ENCODE measurements at regions not wholly inside any gene's neighbourhood (a gene's known extent, or its start where the extent isn't known, plus 50 kb on each side); places are given as distances from the start of the nearest gene placed in this dataset.

DNA sequence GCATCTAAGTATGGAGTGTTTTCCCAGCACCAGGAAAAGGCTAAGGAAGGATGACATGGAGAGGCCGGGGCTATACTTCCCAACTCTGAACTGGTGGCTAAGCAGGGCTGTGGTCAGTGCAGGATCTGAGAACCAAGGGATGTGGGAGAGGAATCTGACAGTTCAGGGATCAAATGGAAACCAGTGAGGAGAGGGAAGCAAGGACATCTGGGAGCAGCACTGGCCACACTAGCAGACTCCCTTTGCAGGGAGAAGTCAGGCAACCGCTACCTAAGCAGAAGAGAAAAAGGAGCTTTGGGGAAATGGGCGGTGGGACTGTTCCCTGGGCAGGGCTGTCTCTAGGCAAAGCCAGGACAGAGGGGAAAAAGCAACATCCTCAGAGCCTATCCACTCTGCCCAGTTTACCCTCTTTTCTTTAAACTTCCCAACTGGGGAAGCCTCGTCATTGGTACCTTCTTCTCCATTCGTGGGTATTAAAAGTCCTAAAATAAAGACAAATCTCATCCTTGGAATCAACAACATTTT, 105.8 kb upstream of the MEIS1 start:
- H3K4me3 Mint-ChIP-seq, result no peak overlapping the region
- H3K4me1 Mint-ChIP-seq, result no peaks in the 10 kb centered on the region
- peaks cover 0 to 1% (median 0%) of the 10 kb centered on the region in 3 donors for H3K27me3 Mint-ChIP-seq (ENCODE audit: low read depth in 3 of 3)
- H3K36me3 Mint-ChIP-seq, result no peaks in the 10 kb centered on the region
- peaks cover 0 to 2% (median 0%) of the 10 kb centered on the region in 6 donors for H3K9me3 Mint-ChIP-seq
- no peak for DNase-seq
- no peak overlapping the region for H3K27ac Mint-ChIP-seq

DNA sequence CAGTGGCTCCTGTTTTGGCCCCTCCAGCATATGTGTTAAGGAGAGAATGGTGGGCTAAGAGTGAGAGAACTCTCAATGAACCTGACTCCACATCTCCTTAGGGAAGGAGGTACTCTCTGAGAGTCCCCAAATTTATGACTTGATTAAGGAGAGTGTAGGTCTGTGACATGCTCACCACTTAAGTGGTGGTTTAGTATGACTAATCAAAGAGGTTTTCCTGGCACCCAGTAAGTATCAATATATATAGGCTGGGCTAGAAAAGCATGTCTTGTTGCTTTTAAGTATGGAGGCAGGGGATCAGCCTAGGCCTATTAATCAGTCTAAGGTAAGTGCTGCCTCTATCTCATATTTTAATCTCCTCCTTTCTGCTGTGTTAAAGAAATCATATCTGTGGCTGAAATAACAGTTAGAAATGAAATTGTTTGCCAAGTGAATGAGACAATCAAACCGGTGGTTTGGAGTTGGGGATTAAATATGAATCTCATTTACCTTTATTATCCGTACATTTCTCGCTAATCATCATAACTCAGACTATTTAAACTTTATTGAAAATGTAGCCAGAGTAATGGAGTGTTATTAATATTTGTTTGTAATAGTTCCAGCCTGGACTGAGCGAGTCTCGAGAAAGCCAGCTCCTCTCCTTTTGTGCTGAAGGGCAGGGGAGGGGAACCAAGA, 107.7 kb upstream of the MEIS1 start:
- no peaks in the 10 kb centered on the region for H3K4me1 Mint-ChIP-seq
- no peak overlapping the region for H3K4me3 Mint-ChIP-seq
- peaks cover 0 to 2% (median 0%) of the 10 kb centered on the region in 6 donors for H3K9me3 Mint-ChIP-seq
- H3K27ac Mint-ChIP-seq, result no peak overlapping the region
- H3K36me3 Mint-ChIP-seq, result no peaks in the 10 kb centered on the region
- DNase-seq, result no peak
- peaks cover 0 to 1% (median 0%) of the 10 kb centered on the region in 3 donors for H3K27me3 Mint-ChIP-seq (ENCODE audit: low read depth in 3 of 3)

DNA sequence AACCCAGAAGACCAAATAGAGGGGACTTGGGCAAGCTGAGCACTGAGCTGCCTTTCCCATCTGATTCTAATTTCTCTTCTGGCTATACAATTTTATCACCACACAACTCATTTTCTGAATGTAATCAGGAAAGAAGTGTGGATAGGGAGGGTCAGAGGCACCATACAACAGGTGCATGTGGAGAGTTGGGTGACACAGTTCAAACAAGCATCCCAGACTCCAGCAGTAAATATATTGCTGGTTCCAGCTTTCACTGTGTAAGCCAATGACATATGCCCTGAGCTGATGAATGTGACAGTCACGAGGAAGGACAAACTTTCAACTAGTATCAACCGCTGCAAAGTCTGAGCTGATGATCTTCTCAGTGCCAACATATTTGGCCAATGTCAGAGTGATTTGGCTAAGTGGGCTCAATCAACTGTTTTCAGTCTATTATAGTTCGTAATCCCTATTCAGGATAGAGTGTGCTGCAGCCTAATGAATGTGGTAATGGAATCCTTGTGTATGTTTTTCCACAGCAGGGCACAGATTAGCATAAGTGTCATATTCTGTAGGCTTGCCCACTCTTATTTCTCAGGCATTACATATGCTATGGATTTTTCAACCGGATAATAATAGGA, 109.9 kb upstream of the MEIS1 start:
- Mint-ChIP-seq H3K36me3 (no peaks in the 10 kb centered on the region), H3K27ac (no peak overlapping the region), H3K4me1 (no peaks in the 10 kb centered on the region), H3K4me3 (no peak overlapping the region), H3K9me3 (peaks cover 0 to 2% (median 0%) of the 10 kb centered on the region in 6 donors), H3K27me3 (ENCODE audit: low read depth in 3 of 3) (peaks cover 0 to 2% (median 1%) of the 10 kb centered on the region in 3 donors)
- DNase-seq, result no peak

DNA sequence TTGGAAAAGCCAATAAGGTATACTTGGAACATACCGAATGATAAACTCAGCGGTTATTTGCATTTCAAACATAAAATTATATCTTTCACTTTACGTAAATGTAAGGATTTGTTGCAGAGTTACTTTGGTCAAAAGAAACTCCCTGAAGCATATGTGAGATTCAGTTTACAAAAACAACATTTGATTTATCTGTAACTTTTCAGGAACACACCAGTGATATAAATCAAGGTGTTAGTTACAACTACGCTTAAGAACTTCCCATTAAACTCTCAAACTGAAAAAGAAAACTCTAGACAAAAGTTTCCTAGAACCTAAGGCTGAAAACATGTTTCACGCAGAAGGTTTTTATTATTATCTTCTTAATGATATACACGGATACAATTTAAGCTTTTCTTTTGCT, 110.6 kb upstream of the MEIS1 start:
- H3K4me3 Mint-ChIP-seq, result no peak overlapping the region

DNA sequence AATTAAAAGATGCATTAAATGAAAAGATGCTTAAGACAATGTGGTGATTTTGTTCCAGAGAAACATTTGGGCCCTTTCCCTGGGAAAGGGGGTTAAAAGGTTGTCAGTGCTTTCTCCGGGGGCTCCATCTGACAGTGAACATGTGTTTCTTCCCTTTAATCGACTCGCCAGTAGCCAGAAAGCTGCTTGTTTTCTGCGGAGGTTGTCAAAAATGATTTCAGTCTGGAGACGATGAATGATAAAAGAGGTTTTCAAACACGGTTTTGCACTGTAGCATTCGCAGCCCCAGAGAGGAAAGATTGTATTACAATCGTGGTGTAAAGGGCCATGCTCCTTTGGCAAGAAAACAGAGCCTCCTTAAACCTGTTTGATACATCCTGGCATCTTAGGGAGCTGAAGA, 111.5 kb upstream of the MEIS1 start:
- H3K4me1 Mint-ChIP-seq, result no peaks in the 10 kb centered on the region
- no peaks in the 10 kb centered on the region for H3K36me3 Mint-ChIP-seq
- no peak for DNase-seq
- no peak overlapping the region for H3K4me3 Mint-ChIP-seq
- peaks cover 0 to 2% (median 0%) of the 10 kb centered on the region in 3 donors for H3K27me3 Mint-ChIP-seq (ENCODE audit: low read depth in 3 of 3)
- no peaks in the 10 kb centered on the region for H3K9me3 Mint-ChIP-seq
- H3K27ac Mint-ChIP-seq, result no peak overlapping the region

More for the DNA sequence above, 110.6 kb upstream of the MEIS1 start:
- Mint-ChIP-seq H3K9me3 (peaks cover 0 to 2% (median 0%) of the 10 kb centered on the region in 6 donors), H3K27me3 (ENCODE audit: low read depth in 3 of 3) (peaks cover 0 to 2% (median 1%) of the 10 kb centered on the region in 3 donors), H3K27ac (no peak overlapping the region), H3K36me3 (no peaks in the 10 kb centered on the region), H3K4me1 (no peaks in the 10 kb centered on the region)
- DNase-seq, result no peak

DNA sequence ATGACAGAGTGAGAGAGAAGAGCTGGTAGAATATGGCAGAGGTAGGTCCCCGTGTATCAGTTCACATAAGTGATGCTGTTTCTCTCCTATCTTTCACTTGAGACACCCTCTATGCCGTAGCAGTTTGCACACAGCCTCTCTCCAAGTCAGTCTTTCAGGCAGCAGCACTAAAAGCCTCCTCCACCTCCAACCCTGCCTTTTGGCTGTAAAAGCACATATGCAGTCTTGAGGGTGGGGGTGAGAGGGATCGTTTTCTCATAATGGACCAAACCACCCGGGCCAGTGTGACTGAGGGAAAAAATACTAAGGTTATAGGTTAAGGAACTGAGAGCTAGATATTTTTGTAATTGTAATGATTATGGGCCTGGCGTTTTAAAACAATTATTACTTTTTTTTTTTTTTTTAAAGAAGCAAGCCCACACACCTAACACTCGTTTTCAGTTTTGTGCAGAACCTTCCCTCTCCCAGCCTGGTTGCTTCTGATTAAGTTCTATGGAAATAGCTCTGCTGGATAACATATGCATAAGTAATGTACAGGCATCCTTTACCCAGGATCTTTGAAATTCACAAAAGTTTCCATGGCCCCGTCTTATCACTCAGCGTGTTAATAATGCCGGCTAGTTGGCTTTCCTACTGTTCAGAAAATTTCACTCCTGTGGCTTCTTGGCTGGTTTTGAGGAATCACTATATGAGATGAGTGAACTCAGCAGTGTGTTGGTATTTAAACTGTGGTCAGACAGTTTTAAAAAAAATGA, 112.2 kb upstream of the MEIS1 start:
- Mint-ChIP-seq H3K27ac (no peak overlapping the region), H3K27me3 (ENCODE audit: low read depth in 3 of 3) (peaks cover 0 to 2% (median 0%) of the 10 kb centered on the region in 3 donors), H3K36me3 (no peaks in the 10 kb centered on the region), H3K9me3 (peaks cover 0 to 3% (median 0%) of the 10 kb centered on the region in 6 donors), H3K4me1 (no peaks in the 10 kb centered on the region), H3K4me3 (no peak overlapping the region)
- no peak for DNase-seq

DNA sequence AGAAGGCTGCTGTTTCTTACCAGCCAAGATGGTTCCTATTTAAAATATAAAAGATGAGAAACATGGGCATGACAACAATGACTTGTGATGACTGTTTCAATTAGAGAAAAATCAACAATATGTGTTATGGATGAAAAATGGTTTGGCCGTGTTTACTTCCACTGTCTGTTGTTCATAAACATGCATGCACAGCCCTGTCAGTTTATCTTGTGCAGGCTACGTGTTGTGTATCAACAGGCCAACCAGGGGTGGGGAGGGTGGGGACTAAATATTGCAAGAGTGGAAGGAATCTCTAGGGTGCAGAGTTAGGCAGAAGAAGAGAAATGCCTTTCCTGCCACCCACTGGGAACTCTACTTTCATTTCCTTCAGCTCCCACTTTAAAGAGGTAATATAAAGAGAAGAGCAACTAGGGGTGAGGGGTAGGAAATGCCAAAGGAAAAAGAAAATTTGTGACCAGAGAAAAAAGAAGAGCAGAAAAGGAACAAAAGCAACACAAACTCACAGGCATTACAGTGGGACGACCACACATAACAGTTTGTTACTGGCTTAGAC, 116.8 kb upstream of the MEIS1 start:
- H3K4me3 Mint-ChIP-seq, result no peak overlapping the region
- H3K27me3 Mint-ChIP-seq (ENCODE audit: low read depth in 3 of 3), result peaks cover 0 to 2% (median 0%) of the 10 kb centered on the region in 3 donors
- DNase-seq, result no peak
- no peaks in the 10 kb centered on the region for H3K36me3 Mint-ChIP-seq
- H3K27ac Mint-ChIP-seq, result no peak overlapping the region
- H3K9me3 Mint-ChIP-seq, result peaks cover 0 to 6% (median 1%) of the 10 kb centered on the region in 6 donors
- H3K4me1 Mint-ChIP-seq, result no peaks in the 10 kb centered on the region

DNA sequence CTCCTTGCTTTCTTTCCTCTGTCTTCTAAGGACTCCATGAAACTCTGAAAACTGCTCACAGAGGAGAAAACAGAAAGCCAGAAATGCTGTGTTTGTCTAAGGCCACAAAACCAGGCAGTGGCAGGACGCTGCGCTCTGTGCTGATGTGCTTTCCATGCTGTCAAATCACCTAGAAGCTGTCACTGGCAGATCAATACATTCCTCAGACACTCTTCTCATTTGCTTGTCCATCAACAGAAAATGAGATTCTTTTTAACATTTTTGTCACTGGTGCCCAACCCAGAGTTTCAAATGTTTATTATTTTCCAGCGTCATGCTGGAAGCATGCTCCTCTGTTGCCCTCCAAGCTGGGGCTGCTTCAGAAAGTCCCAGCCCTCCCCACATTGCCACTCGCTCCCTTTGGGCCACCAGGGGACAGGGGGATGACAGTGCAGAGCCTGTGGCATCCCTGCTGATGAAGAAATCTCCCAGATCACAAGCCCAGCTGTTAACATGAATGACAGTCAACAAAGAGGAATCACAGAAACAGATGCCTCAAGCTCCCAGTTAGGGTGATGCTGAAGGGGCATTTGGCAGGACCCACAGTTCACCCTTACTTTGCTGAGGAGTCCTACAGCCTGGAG, 117.5 kb upstream of the MEIS1 start:
- Mint-ChIP-seq H3K27ac (no peak overlapping the region), H3K4me1 (no peaks in the 10 kb centered on the region), H3K27me3 (ENCODE audit: low read depth in 3 of 3) (peaks cover 0 to 2% (median 0%) of the 10 kb centered on the region in 3 donors), H3K9me3 (peaks cover 0 to 7% (median 4%) of the 10 kb centered on the region in 6 donors), H3K36me3 (no peaks in the 10 kb centered on the region), H3K4me3 (no peak overlapping the region)
- DNase-seq, result no peak

DNA sequence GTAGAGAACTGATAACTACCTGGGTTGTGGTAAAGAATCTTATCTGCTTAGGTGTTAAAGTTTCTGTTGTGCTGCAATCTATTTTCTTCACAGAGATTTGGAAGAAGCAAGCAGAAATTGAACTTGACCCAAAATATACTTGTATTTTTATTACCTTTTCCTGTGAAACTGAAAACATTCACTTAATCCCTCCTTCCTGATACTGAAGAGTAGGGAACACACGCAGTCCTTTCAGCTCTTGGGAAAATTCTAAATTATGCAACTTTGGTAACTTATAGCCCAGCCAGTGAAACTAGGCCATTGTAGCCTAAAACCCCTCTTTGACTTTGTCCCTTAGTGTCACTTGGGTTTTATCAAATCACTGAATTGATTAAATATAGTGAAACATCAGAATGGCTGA, 128.4 kb upstream of the MEIS1 start:
- peaks cover 0 to 7% (median 5%) of the 10 kb centered on the region in 3 donors for H3K27me3 Mint-ChIP-seq (ENCODE audit: low read depth in 3 of 3)
- no peak overlapping the region for H3K4me3 Mint-ChIP-seq
- no peaks in the 10 kb centered on the region for H3K4me1 Mint-ChIP-seq
- peaks cover 0 to 13% (median 6%) of the 10 kb centered on the region in 6 donors for H3K9me3 Mint-ChIP-seq
- H3K27ac Mint-ChIP-seq, result no peak overlapping the region
- no peak for DNase-seq
- H3K36me3 Mint-ChIP-seq, result no peaks in the 10 kb centered on the region

DNA sequence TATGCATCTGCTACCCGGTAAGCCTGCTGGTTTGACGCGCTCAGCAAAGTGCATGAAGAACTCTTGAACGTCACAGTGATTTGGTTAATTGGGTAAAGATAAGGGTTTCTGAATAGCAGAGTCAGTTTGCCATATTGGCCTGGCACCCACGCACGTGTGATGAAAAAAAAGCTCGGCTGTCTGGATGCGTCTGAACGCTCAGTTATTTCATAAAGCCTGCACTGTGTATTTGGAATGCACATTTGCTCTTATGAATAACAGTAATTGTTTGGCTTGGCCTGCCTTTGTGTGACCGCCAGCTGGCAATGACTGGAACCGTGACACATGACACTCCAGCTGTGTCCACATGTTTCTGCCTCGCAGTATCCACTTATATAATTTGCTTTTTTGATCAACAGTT, 129.2 kb upstream of the MEIS1 start:
- H3K4me3 Mint-ChIP-seq, result no peak overlapping the region
- no peak for DNase-seq
- H3K4me1 Mint-ChIP-seq, result no peaks in the 10 kb centered on the region
- peaks cover 0 to 5% (median 5%) of the 10 kb centered on the region in 3 donors for H3K27me3 Mint-ChIP-seq (ENCODE audit: low read depth in 3 of 3)
- H3K36me3 Mint-ChIP-seq, result no peaks in the 10 kb centered on the region
- no peak overlapping the region for H3K27ac Mint-ChIP-seq
- peaks cover 0 to 13% (median 6%) of the 10 kb centered on the region in 6 donors for H3K9me3 Mint-ChIP-seq

DNA sequence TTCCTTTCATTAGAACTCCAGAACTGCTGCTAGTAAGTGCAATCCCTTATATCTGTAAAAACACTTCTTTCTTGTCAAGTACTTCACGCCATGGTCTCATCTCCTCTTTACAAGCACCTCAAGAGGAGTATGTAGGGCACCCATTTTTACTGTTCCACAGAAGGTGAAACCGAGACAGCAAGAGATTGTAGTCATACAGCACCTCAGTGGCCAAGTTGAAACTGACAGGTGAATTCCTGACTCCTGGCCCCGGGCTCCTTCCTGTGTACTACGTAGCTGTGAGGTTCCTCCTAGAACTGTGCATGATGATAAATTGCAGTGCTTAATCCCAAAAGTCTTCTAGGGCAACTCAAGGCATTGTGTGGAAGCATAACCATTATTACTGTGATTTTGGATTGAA, 131.5 kb upstream of the MEIS1 start:
- Mint-ChIP-seq H3K36me3 (no peaks in the 10 kb centered on the region), H3K4me3 (no peak overlapping the region), H3K27me3 (ENCODE audit: low read depth in 3 of 3) (peaks cover 0 to 5% (median 5%) of the 10 kb centered on the region in 3 donors), H3K27ac (no peak overlapping the region), H3K4me1 (no peaks in the 10 kb centered on the region), H3K9me3 (peaks cover 0 to 12% (median 4%) of the 10 kb centered on the region in 6 donors)
- DNase-seq, result no peak

DNA sequence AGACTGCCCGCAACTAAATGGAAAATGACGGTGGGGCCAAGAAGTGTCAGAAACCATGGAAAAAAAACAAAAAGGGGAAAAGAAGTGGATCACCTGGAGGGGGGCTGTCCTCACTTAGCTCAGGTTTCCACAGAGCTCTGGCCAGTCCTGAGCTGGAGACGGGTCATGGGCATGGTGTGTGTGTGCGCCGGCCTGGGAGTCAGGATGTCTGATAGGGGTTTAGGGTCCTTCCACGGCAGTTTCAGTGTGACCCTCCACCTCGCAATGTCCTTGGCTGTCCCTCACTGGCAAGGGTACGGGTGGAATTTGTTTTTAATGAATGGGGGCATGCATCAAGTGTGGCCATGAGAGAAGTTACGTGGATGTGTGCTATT, 133.2 kb upstream of the MEIS1 start:
- no peak overlapping the region for H3K4me3 Mint-ChIP-seq
- DNase-seq, result no peak
- no peaks in the 10 kb centered on the region for H3K36me3 Mint-ChIP-seq
- no peak overlapping the region for H3K27ac Mint-ChIP-seq
- H3K4me1 Mint-ChIP-seq, result no peaks in the 10 kb centered on the region
- H3K9me3 Mint-ChIP-seq, result peaks cover 0 to 7% (median 0%) of the 10 kb centered on the region in 6 donors
- H3K27me3 Mint-ChIP-seq (ENCODE audit: low read depth in 3 of 3), result peaks cover 0 to 2% (median under 1%) of the 10 kb centered on the region in 3 donors

DNA sequence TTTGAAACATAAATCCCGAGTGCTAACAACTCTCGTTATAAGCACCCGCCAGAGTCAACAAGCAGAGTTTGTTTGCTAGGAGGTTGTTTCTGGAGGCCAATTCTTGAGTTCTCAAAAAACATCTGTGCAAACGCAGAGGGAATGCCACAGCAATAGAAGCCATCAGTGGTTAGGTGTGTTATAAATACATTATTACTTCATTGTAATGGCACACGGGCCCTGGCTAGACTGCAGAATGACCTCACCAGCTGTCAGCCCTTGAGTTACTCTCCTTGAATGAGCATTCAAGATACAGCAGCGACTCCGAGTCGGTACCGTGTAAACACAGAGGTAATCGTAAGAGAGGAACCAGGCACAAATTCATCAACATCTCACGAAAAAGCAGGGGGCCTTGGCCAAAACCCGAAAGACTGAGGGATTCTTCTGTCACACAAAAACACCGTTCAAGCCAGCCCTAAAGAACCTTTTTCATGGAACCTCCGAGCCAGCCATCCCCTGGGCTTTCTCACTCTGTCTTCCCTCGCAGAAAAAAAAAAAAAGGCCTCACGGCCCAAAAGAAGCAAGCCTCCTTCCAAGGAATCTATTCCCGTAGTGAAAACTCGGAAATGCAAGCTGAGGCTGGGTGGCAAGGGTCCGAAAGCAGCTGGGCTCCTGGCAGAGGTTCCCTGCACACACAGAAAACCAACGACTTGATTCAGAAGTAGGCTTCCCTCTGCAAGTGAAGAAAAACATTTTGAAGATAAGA, 133.7 kb upstream of the MEIS1 start:
- H3K36me3 Mint-ChIP-seq, result no peaks in the 10 kb centered on the region
- peaks cover 0 to 2% (median 0%) of the 10 kb centered on the region in 3 donors for H3K27me3 Mint-ChIP-seq (ENCODE audit: low read depth in 3 of 3)
- H3K4me3 Mint-ChIP-seq, result no peak overlapping the region
- no peak for DNase-seq
- peaks cover 0 to 6% (median 0%) of the 10 kb centered on the region in 6 donors for H3K9me3 Mint-ChIP-seq
- H3K4me1 Mint-ChIP-seq, result no peaks in the 10 kb centered on the region
- H3K27ac Mint-ChIP-seq, result no peak overlapping the region
